Activated CD8-positive, alpha-beta memory T cell treated with anti-CD3 and anti-CD28 coated beads for 36 hours (primary cell): ENCODE measurements at regions not wholly inside any gene's neighbourhood (a gene's known extent, or its start where the extent isn't known, plus 50 kb on each side); places are given as distances from the start of the nearest gene placed in this dataset.
"Not testable (repeated sequence)": the region's sequence is repeated elsewhere in the genome, so short reads cannot be mapped to it uniquely, and the experiment has no call there.

Experiments
- CTCF ChIA-PET: fragments of 350-600 bp; sonication (Branson Sonifier 250); formaldehyde crosslinking; loops from one replicate; lab custom pipeline; 2021; ENCODE audit warnings: antibody characterized with exemption; lab: Charles Lee
- POLR2A ChIA-PET: fragments of 350-600 bp; sonication (Branson Sonifier 250); formaldehyde crosslinking; loops from one replicate; lab custom pipeline; 2021; ENCODE audit warnings: antibody characterized with exemption; lab: Charles Lee

DNA sequence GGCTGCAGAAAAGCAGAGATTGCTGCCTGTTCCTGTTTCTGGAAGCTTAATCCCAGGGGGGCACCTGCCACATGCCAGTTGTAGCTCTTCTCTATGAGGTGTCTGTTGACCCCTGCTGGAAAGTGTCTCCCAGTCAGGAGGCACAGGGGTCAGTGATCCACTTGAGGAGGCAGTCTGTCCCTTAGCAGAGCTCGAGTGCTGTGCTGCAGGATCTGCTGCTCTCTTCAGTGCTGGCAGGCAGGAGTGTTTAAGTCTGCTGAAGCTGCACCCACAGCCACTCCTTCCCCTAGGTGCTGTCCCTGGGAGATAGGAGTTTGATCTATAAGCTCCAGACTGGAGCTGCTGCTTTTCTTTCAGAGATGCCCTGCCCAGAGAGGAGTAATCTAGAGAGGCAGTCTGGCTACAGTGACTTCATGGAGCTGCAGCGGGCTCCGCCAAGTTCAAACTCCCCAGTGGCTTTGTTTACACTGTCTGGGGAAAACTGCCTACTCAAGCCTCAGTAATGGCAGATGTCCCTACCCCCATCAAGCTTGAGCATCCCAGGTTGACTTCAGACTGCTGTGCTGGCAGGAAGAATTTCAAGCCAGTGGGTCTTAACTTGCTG is 57.6 kb upstream of the CROT start:
- POLR2A ChIA-PET = no interaction called here

DNA sequence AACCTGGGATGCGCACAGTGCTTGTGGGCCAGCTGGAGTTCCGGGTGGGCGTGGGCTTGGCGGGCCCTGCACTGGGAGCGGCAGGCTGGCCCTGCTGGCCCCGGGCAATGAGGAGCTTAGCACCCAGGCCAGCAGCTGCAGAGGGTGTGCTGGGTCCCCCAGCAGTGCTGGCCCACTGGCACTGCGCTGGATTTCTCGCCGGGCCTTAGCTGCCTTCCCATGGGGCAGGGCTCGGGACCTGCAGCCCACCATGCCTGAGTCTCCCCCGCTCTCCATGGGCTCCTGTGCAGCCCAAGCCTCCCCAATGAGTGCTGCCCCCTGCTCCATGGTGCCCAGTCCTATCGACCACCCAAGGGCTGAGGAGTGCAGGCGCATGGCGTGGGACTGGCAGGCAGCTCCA is 56.7 kb upstream of the CROT start:
- POLR2A ChIA-PET, CTCF ChIA-PET: not testable (repeated sequence)

More for the DNA sequence above, 57.6 kb upstream of the CROT start:
- CTCF ChIA-PET = no interaction called here

DNA sequence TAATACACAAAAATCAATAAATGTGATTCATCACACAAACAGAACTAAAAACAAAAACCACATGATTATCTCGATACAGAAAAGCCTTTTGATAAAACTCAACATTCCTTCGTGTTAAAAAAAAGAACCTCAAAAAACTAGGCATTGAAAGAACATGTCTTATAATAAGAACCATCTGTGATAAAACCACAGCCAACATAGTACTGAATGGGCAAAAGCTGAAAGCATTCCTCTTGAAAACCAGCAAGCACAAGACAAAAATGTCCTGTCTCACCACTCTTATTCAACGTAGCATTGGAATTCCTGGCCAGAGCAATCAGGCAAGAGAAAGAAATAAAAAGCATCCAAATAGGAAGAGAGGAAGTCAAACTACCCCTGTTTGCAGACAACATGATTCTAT is 49.9 kb upstream of the CROT start:
- CTCF ChIA-PET = interaction anchor here (0.6 kb wide), 1 partner anchor 885 kb away, joined by 3 read pairs; no protein-coding TSS in a partner anchor
- POLR2A ChIA-PET = not testable (repeated sequence)
